BE2C (cell line): ENCODE measurements at regions not wholly inside any gene's neighbourhood (a gene's known extent, or its start where the extent isn't known, plus 50 kb on each side); places are given as distances from the start of the nearest gene placed in this dataset.

ENCODE experiments used
- DNase-seq: peaks from one replicate; pipeline ENCODE4 v3.0.0-alpha.2; 2020
- H3K27me3 ChIP-seq: fragments of 250-450 bp; sonication (Bioruptor Pico); 2 replicates; pipeline ENCODE4 v1.5.1; 2020; ENCODE audit warnings: mild to moderate bottlenecking
- H3K36me3 ChIP-seq: fragments of 250-450 bp; sonication (Bioruptor Pico); 2 replicates; pipeline ENCODE4 v1.5.1; 2020; ENCODE audit warnings: mild to moderate bottlenecking
- H3K4me1 ChIP-seq: fragments of 250-450 bp; sonication (Bioruptor Pico); 2 replicates; pipeline ENCODE4 v1.5.1; 2020
- H3K4me3 ChIP-seq: 2 replicates; pipeline ENCODE4 v1.5.1; 2011; ENCODE audit warnings: low read depth, low read length
- H3K9me3 ChIP-seq: fragments of 250-450 bp; sonication (Bioruptor Pico); 2 replicates; pipeline ENCODE4 v1.5.1; 2020
- CTCF ChIP-seq: IDR thresholded peaks from 2 replicates; pipeline ENCODE4 v1.5.1; 2012; ENCODE audit warnings: mild to moderate bottlenecking, low read depth, low read length

GRCh38 chr20:52921340-52921739, 50.8 kb upstream of the TSHZ2 start:
- DNase-seq: no peak
- Histone ChIP-seq H3K36me3 (no peaks in the 10 kb centered on the region), H3K4me1 (no peaks in the 10 kb centered on the region), H3K9me3 (no peaks in the 10 kb centered on the region), H3K27me3 (no peaks in the 10 kb centered on the region), H3K4me3 (no peak overlapping the region)
- no peak for TF ChIP-seq CTCF

GRCh38 chr20:52918311-52918710, 53.8 kb upstream of the TSHZ2 start:
- Histone ChIP-seq H3K4me3 (no peak overlapping the region), H3K36me3 (no peaks in the 10 kb centered on the region), H3K27me3 (no peaks in the 10 kb centered on the region), H3K4me1 (no peaks in the 10 kb centered on the region; the same call in 1 of the 2 replicates), H3K9me3 (no peaks in the 10 kb centered on the region)
- TF ChIP-seq CTCF: no peak
- DNase-seq: no peak

DNA sequence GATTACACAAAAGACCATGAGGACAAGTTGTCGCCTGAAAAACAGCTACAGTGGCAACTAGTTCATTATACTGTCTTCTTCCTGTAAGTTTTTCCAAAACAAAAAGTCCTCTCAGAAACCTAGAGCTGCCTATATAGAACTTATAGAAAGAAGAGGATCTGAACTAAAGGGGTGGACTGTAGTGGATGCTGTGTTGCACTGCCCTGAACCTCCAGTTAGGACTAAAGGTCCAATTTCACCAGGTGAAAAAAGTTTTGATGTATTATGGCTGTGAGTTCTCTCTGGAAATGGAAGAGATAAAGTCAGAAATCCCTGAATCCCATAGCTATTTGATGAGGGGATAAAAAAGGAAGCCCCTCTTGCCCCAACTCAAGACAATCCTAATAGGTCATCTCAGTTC, 56.6 kb upstream of the TSHZ2 start:
- Histone ChIP-seq H3K36me3 (no peaks in the 10 kb centered on the region), H3K4me1 (no peaks in the 10 kb centered on the region; the same call in 1 of the 2 replicates), H3K9me3 (no peaks in the 10 kb centered on the region), H3K4me3 (no peak overlapping the region), H3K27me3 (no peaks in the 10 kb centered on the region)
- no peak for DNase-seq
- TF ChIP-seq CTCF: no peak

GRCh38 chr20:52914870-52915269, 57.3 kb upstream of the TSHZ2 start:
- Histone ChIP-seq H3K36me3 (no peaks in the 10 kb centered on the region), H3K4me1 (no peaks in the 10 kb centered on the region; the same call in 1 of the 2 replicates), H3K4me3 (no peak overlapping the region), H3K27me3 (no peaks in the 10 kb centered on the region), H3K9me3 (no peaks in the 10 kb centered on the region)
- TF ChIP-seq CTCF: no peak
- DNase-seq: no peak

DNA sequence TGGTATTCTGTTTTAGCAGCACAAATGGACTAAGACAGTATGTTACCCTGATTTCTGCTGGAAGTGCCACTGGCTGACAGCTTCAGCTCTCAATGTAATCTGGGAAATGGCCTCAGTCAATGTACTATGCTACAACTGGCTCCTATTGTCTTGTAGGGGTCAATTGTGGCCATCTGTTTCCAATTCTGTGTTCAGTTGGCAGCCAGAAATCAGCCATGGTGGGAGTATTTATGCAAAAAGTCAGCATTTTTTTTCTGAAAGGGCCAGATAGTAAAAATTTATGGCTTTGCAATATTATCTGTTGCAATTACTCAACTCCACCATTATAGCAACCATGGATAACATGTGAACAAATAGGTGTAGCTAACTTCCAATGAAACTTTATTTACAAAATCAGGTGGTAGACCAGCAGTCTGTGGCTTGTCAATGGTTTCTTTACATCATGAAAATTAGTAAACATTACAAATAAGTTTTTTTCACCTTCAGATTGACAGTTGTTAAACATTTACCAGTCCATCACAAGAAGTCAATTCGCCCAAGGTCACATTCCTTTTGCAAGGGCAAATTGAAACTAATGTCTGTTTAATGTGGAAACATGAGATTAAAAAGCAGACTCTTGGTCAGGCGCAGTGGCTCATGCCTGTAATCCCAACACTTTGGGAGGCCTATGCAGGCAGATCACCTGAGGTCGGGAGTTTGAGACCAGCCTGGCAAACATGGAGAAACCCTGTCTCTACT, 58.3 kb upstream of the TSHZ2 start:
- no peak for TF ChIP-seq CTCF
- Histone ChIP-seq H3K4me1 (no peaks in the 10 kb centered on the region; the same call in 1 of the 2 replicates), H3K36me3 (no peaks in the 10 kb centered on the region), H3K27me3 (no peaks in the 10 kb centered on the region), H3K4me3 (no peak overlapping the region), H3K9me3 (no peaks in the 10 kb centered on the region)
- DNase-seq: no peak

GRCh38 chr20:52905241-52905994, 66.7 kb upstream of the TSHZ2 start:
- Histone ChIP-seq H3K36me3 (no peaks in the 10 kb centered on the region), H3K4me1 (peaks cover 4% of the 10 kb centered on the region; the same call in 1 of the 2 replicates), H3K9me3 (no peaks in the 10 kb centered on the region), H3K27me3 (no peaks in the 10 kb centered on the region), H3K4me3 (no peak overlapping the region)
- DNase-seq: no peak
- TF ChIP-seq CTCF: no peak
